Hepatocyte (in vitro differentiated cells): ENCODE measurements at regions not wholly inside any gene's neighbourhood (a gene's known extent, or its start where the extent isn't known, plus 50 kb on each side); places are given as distances from the start of the nearest gene placed in this dataset.

ENCODE experiments used
- EZH2 ChIP-seq: fragments of 200-600 bp; sonication (generic); IDR thresholded peaks from 2 replicates; pipeline ENCODE4 v1.6.1; 2016; ENCODE audit warnings: antibody characterized with exemption, mild to moderate bottlenecking, borderline replicate concordance
- EZH2phosphoT487 ChIP-seq: fragments of 200-600 bp; sonication (generic); IDR thresholded peaks from one replicate; pipeline ENCODE4 v1.6.1; 2018; ENCODE audit warnings: antibody characterized with exemption, mild to moderate bottlenecking, low read depth, moderate library complexity; ENCODE audit not compliant: unreplicated experiment, severe bottlenecking
- TF ChIP-seq, protein P1 (sequence below): fragments of 200-600 bp; sonication (generic); IDR thresholded peaks from 2 replicates; pipeline ENCODE4 v1.5.1; 2016; ENCODE audit warnings: antibody characterized with exemption, mild to moderate bottlenecking; ENCODE audit not compliant: poor library complexity

DNA sequence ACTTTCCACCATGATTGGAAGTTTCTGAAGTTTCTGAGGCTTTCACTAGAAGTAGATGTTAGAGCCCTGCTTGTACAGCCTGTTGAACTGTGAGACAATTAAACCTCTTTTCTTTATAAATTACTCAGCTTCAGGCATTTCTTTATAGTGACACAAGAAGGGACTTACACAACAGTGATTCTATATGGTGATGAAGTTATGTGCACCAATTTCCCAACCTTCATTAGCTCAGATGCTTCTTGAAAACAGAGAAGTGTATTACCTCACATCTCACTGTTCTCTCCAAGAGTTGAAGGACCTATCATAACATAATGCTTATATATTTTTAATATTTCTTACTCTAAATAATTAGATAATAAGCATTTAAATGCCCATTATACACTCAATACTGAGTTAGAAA is 202.1 kb upstream of the ANXA10 start:
- TF ChIP-seq, protein P1, sequence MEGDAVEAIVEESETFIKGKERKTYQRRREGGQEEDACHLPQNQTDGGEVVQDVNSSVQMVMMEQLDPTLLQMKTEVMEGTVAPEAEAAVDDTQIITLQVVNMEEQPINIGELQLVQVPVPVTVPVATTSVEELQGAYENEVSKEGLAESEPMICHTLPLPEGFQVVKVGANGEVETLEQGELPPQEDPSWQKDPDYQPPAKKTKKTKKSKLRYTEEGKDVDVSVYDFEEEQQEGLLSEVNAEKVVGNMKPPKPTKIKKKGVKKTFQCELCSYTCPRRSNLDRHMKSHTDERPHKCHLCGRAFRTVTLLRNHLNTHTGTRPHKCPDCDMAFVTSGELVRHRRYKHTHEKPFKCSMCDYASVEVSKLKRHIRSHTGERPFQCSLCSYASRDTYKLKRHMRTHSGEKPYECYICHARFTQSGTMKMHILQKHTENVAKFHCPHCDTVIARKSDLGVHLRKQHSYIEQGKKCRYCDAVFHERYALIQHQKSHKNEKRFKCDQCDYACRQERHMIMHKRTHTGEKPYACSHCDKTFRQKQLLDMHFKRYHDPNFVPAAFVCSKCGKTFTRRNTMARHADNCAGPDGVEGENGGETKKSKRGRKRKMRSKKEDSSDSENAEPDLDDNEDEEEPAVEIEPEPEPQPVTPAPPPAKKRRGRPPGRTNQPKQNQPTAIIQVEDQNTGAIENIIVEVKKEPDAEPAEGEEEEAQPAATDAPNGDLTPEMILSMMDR: no peak
- TF ChIP-seq EZH2phosphoT487 (no peak), EZH2 (no peak)
